Esophagus squamous epithelium (tissue), 5 donors: ENCODE measurements at regions not wholly inside any gene's neighbourhood (a gene's known extent, or its start where the extent isn't known, plus 50 kb on each side); places are given as distances from the start of the nearest gene placed in this dataset.

Experiments used
- DNase-seq: peaks from one replicate; lab custom pipeline; 2025; lab: John Stamatoyannopoulos, UW
- H3K27ac ChIP-seq, 4 donors: fragments of 200-600 bp; sonication (generic); one replicate each; pipeline ENCODE4 v1.5.1; 2016 to 2019; ENCODE audit warnings: mild to moderate bottlenecking in 1 of 4
- H3K27me3 ChIP-seq, 4 donors: fragments of 200-600 bp; sonication (generic); 1 replicate in 3 of 4; 2 replicates in 1 of 4; pipeline versions ENCODE4 v1.5.1 to v1.6.0; 2017 to 2021; ENCODE audit warnings: antibody characterized with exemption in 1 of 4
- H3K36me3 ChIP-seq, 3 donors: fragments of 200-600 bp; sonication (generic); one replicate each; pipeline ENCODE4 v1.5.1; 2016 to 2019
- H3K4me1 ChIP-seq, 3 donors: fragments of 200-600 bp; sonication (generic); one replicate each; pipeline ENCODE4 v1.5.1; 2017 to 2019
- H3K4me3 ChIP-seq, 4 donors: fragments of 200-600 bp; sonication (generic); 1 replicate in 3 of 4; 2 replicates in 1 of 4; pipeline ENCODE4 v1.5.1; 2016 to 2019; ENCODE audit warnings: mild to moderate bottlenecking in 2 of 4, moderate library complexity in 1 of 4
- H3K9me3 ChIP-seq, 3 donors: fragments of 200-600 bp; sonication (generic); one replicate each; pipeline ENCODE4 v1.5.1; 2016 to 2019
- CTCF ChIP-seq, 6 experiments: fragments of 450-650 bp in 4 of 6; fragments of 200-600 bp in 2 of 6; sonication (generic) in 2 of 6; IDR thresholded peaks; one replicate each; pipeline ENCODE4 v1.5.1; 2016 to 2019; ENCODE audit warnings: antibody characterized with exemption in 6 of 6, mild to moderate bottlenecking in 4 of 6, moderate library complexity in 4 of 6
- POLR2A ChIP-seq, 4 donors: fragments of 450-650 bp; IDR thresholded peaks; one replicate each; pipeline ENCODE4 v1.6.1; 2017; ENCODE audit warnings: antibody characterized with exemption in 4 of 4, mild to moderate bottlenecking in 4 of 4, moderate library complexity in 3 of 4
- WGBS, 2 donors: methylation state at CpG; one replicate each; pipeline ENCODE4 v1.1.5; 2018; 5-methylcytosine and 5-hydroxymethylcytosine counted together
- intact Hi-C: fragments of 100-400 bp; cut with DNase I; formaldehyde crosslinking; loops from one replicate; pipeline ENCODE4 v1.15.0; 2022
- donor health status: DM: yes; HTN: yes; CAD: no.

DNA sequence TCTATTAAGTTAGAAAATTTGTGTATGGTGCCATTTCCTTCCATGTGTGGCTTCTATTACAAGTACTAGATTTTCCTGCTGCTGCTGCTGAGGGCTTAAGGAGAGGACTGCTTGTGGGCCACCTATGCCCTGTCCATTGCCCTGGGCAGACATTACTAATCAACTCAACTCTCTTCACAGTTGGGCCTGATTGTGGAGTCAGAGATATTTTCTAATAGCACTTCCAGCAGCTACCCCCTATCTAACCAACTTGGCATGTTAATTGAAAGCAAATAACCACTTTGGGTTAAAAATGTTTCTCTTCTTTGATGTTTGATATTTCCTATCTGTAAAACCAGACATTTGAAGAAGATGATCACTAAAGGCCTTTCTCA, 242.0 kb downstream of the EDEM1 start:
- no peaks in the 10 kb centered on the region for H3K4me1 ChIP-seq
- intact Hi-C loops, result no loop called here
- H3K27me3 ChIP-seq, result no peaks in the 10 kb centered on the region
- TF ChIP-seq POLR2A (IDR thresholded peaks at IDR 0.05) (no peak), CTCF (IDR thresholded peaks at IDR 0.05) (no peak)
- H3K9me3 ChIP-seq, result no peaks in the 10 kb centered on the region
- no peak for DNase-seq
- H3K27ac ChIP-seq, result no peak overlapping the region
- H3K36me3 ChIP-seq, result no peaks in the 10 kb centered on the region
- H3K4me3 ChIP-seq, result no peak overlapping the region

DNA sequence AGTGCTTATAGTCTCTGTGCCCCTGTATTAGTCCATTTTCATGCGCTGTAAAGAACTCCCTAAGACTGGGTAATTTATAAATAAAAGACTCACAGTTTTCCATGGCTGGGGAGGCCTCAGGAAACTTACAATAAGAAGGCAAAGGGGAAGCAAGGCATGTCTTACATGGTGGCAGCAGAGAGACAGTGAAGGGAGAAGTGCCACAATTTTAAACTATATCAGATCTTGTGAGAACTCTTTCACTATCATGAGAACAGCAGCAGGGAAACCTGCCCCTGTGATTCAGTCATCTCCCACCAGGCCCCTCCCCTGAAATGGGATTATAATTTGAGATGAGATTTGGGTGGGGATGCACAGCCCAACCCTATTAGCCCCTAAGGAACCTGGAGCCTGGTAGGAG, 243.2 kb downstream of the EDEM1 start:
- DNase-seq, result no peak
- WGBS, 2 donors, result 80 to 88% methylated on average over 1 of the region's 1 CpG

GRCh38 chr3:5431146-5431545, 243.6 kb downstream of the EDEM1 start:
- Histone ChIP-seq H3K4me3 (no peak overlapping the region), H3K27me3 (no peaks in the 10 kb centered on the region), H3K9me3 (no peaks in the 10 kb centered on the region), H3K36me3 (no peaks in the 10 kb centered on the region), H3K4me1 (no peaks in the 10 kb centered on the region), H3K27ac (no peak overlapping the region)
- no peak for TF ChIP-seq CTCF (IDR thresholded peaks at IDR 0.05)
- TF ChIP-seq POLR2A (IDR thresholded peaks at IDR 0.05), result no peak
- DNase-seq, result no peak
- intact Hi-C loops, result no loop called here
- 67 to 76% methylated on average over 4 of the region's 4 CpGs for WGBS, 2 donors

More for the DNA sequence above, 243.2 kb downstream of the EDEM1 start:
- Histone ChIP-seq H3K36me3 (no peaks in the 10 kb centered on the region), H3K27me3 (no peaks in the 10 kb centered on the region), H3K27ac (no peak overlapping the region), H3K9me3 (no peaks in the 10 kb centered on the region), H3K4me3 (no peak overlapping the region), H3K4me1 (no peaks in the 10 kb centered on the region)
- TF ChIP-seq CTCF (IDR thresholded peaks at IDR 0.05), result no peak
- no peak for TF ChIP-seq POLR2A (IDR thresholded peaks at IDR 0.05)
- intact Hi-C loops, result no loop called here

DNA sequence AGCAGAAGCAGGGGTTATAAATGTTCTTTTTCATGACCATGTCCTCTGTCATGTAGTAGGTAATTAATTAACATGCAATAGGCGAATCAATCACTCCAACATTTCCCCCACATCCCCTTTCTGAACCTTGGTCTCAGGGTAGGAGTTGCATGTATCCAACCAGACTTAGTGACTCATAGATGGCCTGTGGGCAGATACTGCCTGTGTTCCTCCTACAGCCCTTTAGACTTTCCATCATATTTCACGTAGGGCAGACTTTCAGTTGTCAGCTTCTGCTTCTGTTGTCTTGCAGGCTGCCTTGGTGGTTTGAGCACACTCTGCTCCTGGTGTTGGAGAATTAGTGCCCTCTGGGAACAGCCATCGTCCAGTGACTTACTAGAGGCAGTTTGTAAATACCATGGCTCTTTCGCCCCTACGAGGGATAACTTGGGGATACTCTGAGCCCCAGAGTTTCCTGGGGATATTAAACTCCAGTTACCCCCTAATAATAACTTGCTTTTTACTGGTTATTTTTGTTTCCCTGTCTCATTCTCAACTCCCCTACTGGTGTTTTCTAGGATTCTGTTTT, 244.4 kb downstream of the EDEM1 start:
- H3K36me3 ChIP-seq, result no peaks in the 10 kb centered on the region
- no peaks in the 10 kb centered on the region for H3K4me1 ChIP-seq
- H3K27ac ChIP-seq, result no peak overlapping the region
- no peak for DNase-seq
- 64 to 75% methylated on average over 5 of the region's 5 CpGs for whole genome bisulfite sequencing, 2 donors
- intact Hi-C loops, result no loop called here
- no peak for TF ChIP-seq POLR2A (IDR thresholded peaks at IDR 0.05)
- TF ChIP-seq CTCF (IDR thresholded peaks at IDR 0.05), result no peak
- no peaks in the 10 kb centered on the region for H3K9me3 ChIP-seq
- no peak overlapping the region for H3K4me3 ChIP-seq
- H3K27me3 ChIP-seq, result no peaks in the 10 kb centered on the region

- WGBS, 2 donors, result 77 to 87% methylated on average over 5 of the region's 5 CpGs
- no peaks in the 10 kb centered on the region for H3K27me3 ChIP-seq
- DNase-seq, result no peak
- no peaks in the 10 kb centered on the region for H3K9me3 ChIP-seq
- H3K27ac ChIP-seq, result no peak overlapping the region
- H3K36me3 ChIP-seq, result no peaks in the 10 kb centered on the region
- TF ChIP-seq CTCF (IDR thresholded peaks at IDR 0.05) (no peak), POLR2A (IDR thresholded peaks at IDR 0.05) (no peak)
- H3K4me3 ChIP-seq, result no peak overlapping the region
- intact Hi-C loops, result no loop called here
- no peaks in the 10 kb centered on the region for H3K4me1 ChIP-seq
These were observed 249.8 kb downstream of the EDEM1 start for GRCh38 chr3:5437296-5437782.
